ENCODE measurements at regions not wholly inside any gene's neighbourhood (a gene's known extent, or its start where the extent isn't known, plus 50 kb on each side); places are given as distances from the start of the nearest gene placed in this dataset.

DNA sequence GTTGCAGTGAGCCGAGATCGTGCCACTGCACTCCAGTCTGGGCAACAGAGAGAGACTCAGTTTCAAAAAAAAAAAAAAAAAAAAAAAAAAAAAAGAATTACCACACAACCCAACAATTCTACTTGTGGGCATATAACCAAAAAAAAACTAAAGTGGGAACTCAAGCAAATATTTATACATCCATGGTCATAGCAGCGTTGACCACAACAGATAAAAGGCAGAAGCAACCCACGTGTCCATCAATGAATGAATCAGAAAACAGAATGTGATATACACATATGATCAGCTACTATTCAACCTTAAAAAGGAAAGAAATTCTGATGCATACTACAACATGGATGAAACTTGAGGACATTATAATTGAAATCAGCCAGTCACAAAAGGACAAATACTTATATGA lies 179.3 kb upstream of the NEBL start:
- H4K20me1 ChIP-seq (ENCODE audit: insufficient read depth, low read length), result no peaks in the 10 kb centered on the region
- no peak overlapping the region for H2AFZ ChIP-seq (ENCODE audit: low read depth, low read length)
- no peak for TF ChIP-seq EZH2 (IDR thresholded peaks at IDR 0.05; ENCODE audit: borderline replicate concordance, low read depth, low read length, severe bottlenecking)
- TF ChIP-seq, protein P1, sequence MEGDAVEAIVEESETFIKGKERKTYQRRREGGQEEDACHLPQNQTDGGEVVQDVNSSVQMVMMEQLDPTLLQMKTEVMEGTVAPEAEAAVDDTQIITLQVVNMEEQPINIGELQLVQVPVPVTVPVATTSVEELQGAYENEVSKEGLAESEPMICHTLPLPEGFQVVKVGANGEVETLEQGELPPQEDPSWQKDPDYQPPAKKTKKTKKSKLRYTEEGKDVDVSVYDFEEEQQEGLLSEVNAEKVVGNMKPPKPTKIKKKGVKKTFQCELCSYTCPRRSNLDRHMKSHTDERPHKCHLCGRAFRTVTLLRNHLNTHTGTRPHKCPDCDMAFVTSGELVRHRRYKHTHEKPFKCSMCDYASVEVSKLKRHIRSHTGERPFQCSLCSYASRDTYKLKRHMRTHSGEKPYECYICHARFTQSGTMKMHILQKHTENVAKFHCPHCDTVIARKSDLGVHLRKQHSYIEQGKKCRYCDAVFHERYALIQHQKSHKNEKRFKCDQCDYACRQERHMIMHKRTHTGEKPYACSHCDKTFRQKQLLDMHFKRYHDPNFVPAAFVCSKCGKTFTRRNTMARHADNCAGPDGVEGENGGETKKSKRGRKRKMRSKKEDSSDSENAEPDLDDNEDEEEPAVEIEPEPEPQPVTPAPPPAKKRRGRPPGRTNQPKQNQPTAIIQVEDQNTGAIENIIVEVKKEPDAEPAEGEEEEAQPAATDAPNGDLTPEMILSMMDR (IDR thresholded peaks at IDR 0.05; ENCODE audit: borderline replicate concordance, extremely low read depth, low read length, poor library complexity, severe bottlenecking), result no peak
- no peak overlapping the region for H3K27ac ChIP-seq (ENCODE audit: low read length)
- H3K79me2 ChIP-seq (ENCODE audit: insufficient read depth, low read length), result no peaks in the 10 kb centered on the region
- ATAC-seq (ENCODE audit: insufficient read depth, low read depth) (no peak), DNase-seq (no peak)
- H3K4me3 ChIP-seq (ENCODE audit: low read depth in 1 of 2, low read length in 2 of 2), result no peak overlapping the region
- no peaks in the 10 kb centered on the region for H3K9me3 ChIP-seq (ENCODE audit: insufficient read depth, low read length, severe bottlenecking)
- H3K4me2 ChIP-seq (ENCODE audit: insufficient read depth, low read length), result no peak overlapping the region
- no peaks in the 10 kb centered on the region for H3K4me1 ChIP-seq (ENCODE audit: insufficient read depth, low read length)
- no peak overlapping the region for H3K9ac ChIP-seq (ENCODE audit: low read depth, low read length)
- H3K36me3 ChIP-seq (ENCODE audit: insufficient read depth, low read length), result no peaks in the 10 kb centered on the region
- no peaks in the 10 kb centered on the region for H3K27me3 ChIP-seq (ENCODE audit: insufficient read depth, low read length, poor library complexity)

DNA sequence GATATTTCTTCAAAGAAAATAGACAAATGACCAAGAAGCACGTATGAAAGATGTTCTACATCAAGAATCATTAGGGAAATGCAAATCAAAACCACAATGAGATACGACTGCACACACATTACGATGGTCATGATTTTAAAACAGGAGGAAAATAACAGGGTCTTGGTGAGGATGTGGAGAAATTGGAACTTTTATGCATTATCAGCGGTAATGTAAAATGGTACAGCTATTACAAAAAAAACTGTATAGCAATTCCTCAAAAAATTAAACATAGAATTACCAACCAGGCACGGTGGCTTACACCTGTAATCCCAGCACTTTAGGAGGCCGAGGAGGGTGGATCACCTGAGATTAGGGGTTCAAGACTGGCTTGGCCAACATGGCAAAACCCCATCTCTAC lies 178.8 kb upstream of the NEBL start:
- Histone ChIP-seq H3K4me1 (ENCODE audit: insufficient read depth, low read length) (no peaks in the 10 kb centered on the region), H3K27ac (ENCODE audit: low read length) (no peak overlapping the region), H3K9ac (ENCODE audit: low read depth, low read length) (no peak overlapping the region), H3K36me3 (ENCODE audit: insufficient read depth, low read length) (no peaks in the 10 kb centered on the region), H3K79me2 (ENCODE audit: insufficient read depth, low read length) (no peaks in the 10 kb centered on the region), H3K27me3 (ENCODE audit: insufficient read depth, low read length, poor library complexity) (no peaks in the 10 kb centered on the region), H4K20me1 (ENCODE audit: insufficient read depth, low read length) (no peaks in the 10 kb centered on the region), H3K4me2 (ENCODE audit: insufficient read depth, low read length) (no peak overlapping the region), H2AFZ (ENCODE audit: low read depth, low read length) (no peak overlapping the region), H3K9me3 (ENCODE audit: insufficient read depth, low read length, severe bottlenecking) (no peaks in the 10 kb centered on the region), H3K4me3 (ENCODE audit: low read depth in 1 of 2, low read length in 2 of 2) (no peak overlapping the region)
- ATAC-seq (ENCODE audit: insufficient read depth, low read depth) (no peak), DNase-seq (no peak)
- TF ChIP-seq, protein P1 (IDR thresholded peaks at IDR 0.05; ENCODE audit: borderline replicate concordance, extremely low read depth, low read length, poor library complexity, severe bottlenecking), result no peak
- no peak for TF ChIP-seq EZH2 (IDR thresholded peaks at IDR 0.05; ENCODE audit: borderline replicate concordance, low read depth, low read length, severe bottlenecking)

DNA sequence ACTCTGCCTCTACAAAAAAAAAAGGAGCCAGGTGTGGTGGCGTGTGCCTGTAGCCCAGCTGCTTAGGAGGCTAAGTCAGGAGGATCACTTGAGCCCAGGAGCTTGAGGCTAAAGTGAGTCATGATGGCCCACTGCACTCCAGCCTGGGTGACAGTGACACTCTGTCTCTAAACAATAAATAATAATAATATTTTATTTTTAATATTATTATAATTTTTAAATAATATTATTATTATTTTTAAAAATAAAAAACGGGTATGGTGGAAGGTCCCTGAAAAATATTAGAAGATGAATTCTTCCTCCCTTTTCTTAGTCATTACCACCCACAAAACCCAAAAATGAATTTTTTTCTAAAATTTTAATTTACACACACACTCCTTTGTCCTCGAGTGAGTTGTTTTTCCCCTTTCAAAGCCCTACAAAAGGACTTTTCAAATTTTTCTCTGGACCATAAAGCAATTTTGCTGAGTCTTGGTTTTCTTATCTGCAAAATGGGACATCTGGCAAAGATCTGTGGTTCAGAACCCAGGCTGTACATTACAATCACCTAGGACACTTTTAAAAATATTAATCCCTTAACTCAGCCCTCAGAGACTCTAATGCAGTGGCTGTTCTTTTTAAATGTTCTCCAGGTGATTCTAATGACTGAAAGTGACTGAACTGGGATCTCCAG lies 174.0 kb upstream of the NEBL start:
- Histone ChIP-seq H3K27ac (ENCODE audit: low read length) (no peak overlapping the region), H3K9me3 (ENCODE audit: insufficient read depth, low read length, severe bottlenecking) (no peaks in the 10 kb centered on the region), H3K27me3 (ENCODE audit: insufficient read depth, low read length, poor library complexity) (no peaks in the 10 kb centered on the region), H3K4me3 (ENCODE audit: low read depth in 1 of 2, low read length in 2 of 2) (no peak overlapping the region), H3K36me3 (ENCODE audit: insufficient read depth, low read length) (no peaks in the 10 kb centered on the region), H3K9ac (ENCODE audit: low read depth, low read length) (no peak overlapping the region), H2AFZ (ENCODE audit: low read depth, low read length) (no peak overlapping the region), H4K20me1 (ENCODE audit: insufficient read depth, low read length) (no peaks in the 10 kb centered on the region), H3K4me2 (ENCODE audit: insufficient read depth, low read length) (no peak overlapping the region), H3K79me2 (ENCODE audit: insufficient read depth, low read length) (no peaks in the 10 kb centered on the region), H3K4me1 (ENCODE audit: insufficient read depth, low read length) (no peaks in the 10 kb centered on the region)
- no peak for TF ChIP-seq EZH2 (IDR thresholded peaks at IDR 0.05; ENCODE audit: borderline replicate concordance, low read depth, low read length, severe bottlenecking)
- TF ChIP-seq, protein P1 (IDR thresholded peaks at IDR 0.05; ENCODE audit: borderline replicate concordance, extremely low read depth, low read length, poor library complexity, severe bottlenecking), result no peak
- ATAC-seq (ENCODE audit: insufficient read depth, low read depth) (no peak), DNase-seq (no peak)

Measured in DND-41 (cell line).